CD14-positive monocyte (primary cell): ENCODE measurements at regions not wholly inside any gene's neighbourhood (a gene's known extent, or its start where the extent isn't known, plus 50 kb on each side); places are given as distances from the start of the nearest gene placed in this dataset.

ENCODE experiments used
- DNase-seq, 3 donors: peaks; one replicate each; pipeline ENCODE4 v3.0.0-alpha.2; 2011 to 2022
- H2AFZ ChIP-seq: 2 replicates; pipeline ENCODE4 v1.6.0; 2012; ENCODE audit warnings: mild to moderate bottlenecking, low read depth, low read length, inconsistent platforms; ENCODE audit not compliant: insufficient read depth, poor library complexity, severe bottlenecking
- H3K27ac ChIP-seq, 2 donors: 1 replicate in 1 of 2; 2 replicates in 1 of 2; pipeline ENCODE4 v1.5.1; 2012 to 2013; ENCODE audit warnings: low read length in 2 of 2, control low read depth in 1 of 2, inconsistent platforms in 1 of 2, low read depth in 1 of 2, mild to moderate bottlenecking in 1 of 2
- H3K27me3 ChIP-seq, 2 donors: one replicate each; pipeline versions ENCODE4 v1.6.0 to v1.6.1; 2011 to 2013; ENCODE audit warnings: low read length in 2 of 2; ENCODE audit not compliant: control insufficient read depth in 2 of 2, insufficient read depth in 2 of 2
- H3K36me3 ChIP-seq, 2 donors: replicated peaks in 1 of 2; 1 replicate in 1 of 2; 2 replicates in 1 of 2; pipeline versions ENCODE4 v1.5.1 to v1.6.1; 2012 to 2013; ENCODE audit warnings: low read length in 2 of 2, control low read depth in 1 of 2, inconsistent platforms in 1 of 2, mild to moderate bottlenecking in 1 of 2; ENCODE audit not compliant: insufficient read depth in 2 of 2, control insufficient read depth in 1 of 2
- H3K4me1 ChIP-seq, 2 donors: 1 replicate in 1 of 2; 2 replicates in 1 of 2; pipeline versions ENCODE4 v1.5.1 to v1.6.1; 2012 to 2013; ENCODE audit warnings: low read length in 2 of 2, control low read depth in 1 of 2, inconsistent platforms in 1 of 2, mild to moderate bottlenecking in 1 of 2, moderate library complexity in 1 of 2; ENCODE audit not compliant: insufficient read depth in 2 of 2, control insufficient read depth in 1 of 2
- H3K4me2 ChIP-seq: replicated peaks from 2 replicates; pipeline ENCODE3; 2012; ENCODE audit warnings: low read length, moderate library complexity, mild to moderate bottlenecking; ENCODE audit not compliant: poor library complexity, severe bottlenecking; ENCODE audit errors: extremely low read depth
- H3K4me3 ChIP-seq, 3 experiments: fragments of 200-600 bp in 1 of 3; sonication (generic) in 1 of 3; replicated peaks in 1 of 3; 1 replicate in 2 of 3; 2 replicates in 1 of 3; pipeline ENCODE4 v1.5.1; 2011 to 2013; ENCODE audit warnings: low read length in 3 of 3, mild to moderate bottlenecking in 3 of 3, control low read depth in 2 of 3, low read depth in 2 of 3, inconsistent platforms in 1 of 3, moderate library complexity in 1 of 3
- H3K79me2 ChIP-seq: 2 replicates; pipeline ENCODE4 v1.6.0; 2012; ENCODE audit warnings: mild to moderate bottlenecking, control low read depth, inconsistent platforms, low read length, moderate library complexity; ENCODE audit not compliant: insufficient read depth
- H3K9ac ChIP-seq: 2 replicates; pipeline ENCODE4 v1.6.0; 2017; ENCODE audit warnings: low read length, mild to moderate bottlenecking; ENCODE audit not compliant: insufficient read depth, poor library complexity, severe bottlenecking
- H3K9me3 ChIP-seq, 2 donors: replicated peaks in 1 of 2; 1 replicate in 1 of 2; 2 replicates in 1 of 2; pipeline versions ENCODE4 v1.5.1 to v1.6.1; 2012 to 2013; ENCODE audit warnings: low read length in 2 of 2, control low read depth in 1 of 2; ENCODE audit not compliant: control insufficient read depth in 1 of 2, insufficient read depth in 1 of 2
- H4K20me1 ChIP-seq: 2 replicates; pipeline ENCODE4 v1.6.0; 2012; ENCODE audit warnings: mild to moderate bottlenecking, low read length, control low read depth, moderate library complexity; ENCODE audit not compliant: insufficient read depth
- H3K27ac Mint-ChIP-seq, 7 donors: one replicate each; pipeline ENCODE4 v1.8.0; 2020; ENCODE audit warnings: mild to moderate bottlenecking in 7 of 7, mixed read lengths in 7 of 7, moderate library complexity in 6 of 7, inconsistent platforms in 2 of 7
- H3K27me3 Mint-ChIP-seq, 3 donors: one replicate each; pipeline ENCODE4 v1.8.0; 2021 to 2022; ENCODE audit warnings: low read depth in 3 of 3, mild to moderate bottlenecking in 3 of 3, mixed read lengths in 3 of 3, moderate library complexity in 3 of 3, inconsistent platforms in 1 of 3
- H3K36me3 Mint-ChIP-seq, 2 donors: one replicate each; pipeline ENCODE4 v1.8.0; 2020; ENCODE audit warnings: mixed read lengths in 2 of 2, inconsistent platforms in 1 of 2, mild to moderate bottlenecking in 1 of 2
- H3K4me1 Mint-ChIP-seq: one replicate; pipeline ENCODE4 v1.8.0; 2020; ENCODE audit warnings: mild to moderate bottlenecking, mixed read lengths
- H3K4me3 Mint-ChIP-seq, 2 donors: one replicate each; pipeline ENCODE4 v1.8.0; 2020; ENCODE audit warnings: mild to moderate bottlenecking in 2 of 2, mixed read lengths in 2 of 2, moderate library complexity in 1 of 2
- H3K9me3 Mint-ChIP-seq, 7 donors: one replicate each; pipeline ENCODE4 v1.8.0; 2020 to 2022; ENCODE audit warnings: mixed read lengths in 7 of 7, mild to moderate bottlenecking in 6 of 7, moderate library complexity in 6 of 7, inconsistent platforms in 2 of 7
- WGBS: methylation state at CpG from one replicate; pipeline ENCODE4 v1.1.5; 2013; ENCODE audit warnings: missing lambda C conversion rate; ENCODE audit not compliant: insufficient coverage; 5-methylcytosine and 5-hydroxymethylcytosine counted together
- intact Hi-C, 2 donors: fragments of 100-400 bp; cut with micrococcal nuclease; formaldehyde crosslinking; loops; one replicate each; pipeline versions ENCODE4 v1.15.0 to v1.15.1; 2023
- TF ChIP-seq, protein P1 (sequence below): fragments of 200-600 bp; IDR thresholded peaks from one replicate; pipeline ENCODE4 v1.8.0; 2022; ENCODE audit warnings: antibody characterized with exemption, mild to moderate bottlenecking

GRCh38 chr7:116363637-116364432 is 135.7 kb upstream of the CAV2 start:
- H3K4me3 Mint-ChIP-seq, result no peak overlapping the region
- intact Hi-C loops, result no loop called here
- no peaks in the 10 kb centered on the region for H3K4me1 ChIP-seq
- H3K4me3 ChIP-seq, result no peak overlapping the region
- H3K27me3 Mint-ChIP-seq, result no peaks in the 10 kb centered on the region
- H3K9me3 Mint-ChIP-seq, result peaks cover 0 to 8% (median 4%) of the 10 kb centered on the region in 7 donors
- H3K36me3 ChIP-seq, result no peaks in the 10 kb centered on the region
- no peak overlapping the region for H3K9ac ChIP-seq
- no peak for DNase-seq
- no peak overlapping the region for H3K4me2 ChIP-seq
- H3K27me3 ChIP-seq, result no peaks in the 10 kb centered on the region
- TF ChIP-seq, protein P1, sequence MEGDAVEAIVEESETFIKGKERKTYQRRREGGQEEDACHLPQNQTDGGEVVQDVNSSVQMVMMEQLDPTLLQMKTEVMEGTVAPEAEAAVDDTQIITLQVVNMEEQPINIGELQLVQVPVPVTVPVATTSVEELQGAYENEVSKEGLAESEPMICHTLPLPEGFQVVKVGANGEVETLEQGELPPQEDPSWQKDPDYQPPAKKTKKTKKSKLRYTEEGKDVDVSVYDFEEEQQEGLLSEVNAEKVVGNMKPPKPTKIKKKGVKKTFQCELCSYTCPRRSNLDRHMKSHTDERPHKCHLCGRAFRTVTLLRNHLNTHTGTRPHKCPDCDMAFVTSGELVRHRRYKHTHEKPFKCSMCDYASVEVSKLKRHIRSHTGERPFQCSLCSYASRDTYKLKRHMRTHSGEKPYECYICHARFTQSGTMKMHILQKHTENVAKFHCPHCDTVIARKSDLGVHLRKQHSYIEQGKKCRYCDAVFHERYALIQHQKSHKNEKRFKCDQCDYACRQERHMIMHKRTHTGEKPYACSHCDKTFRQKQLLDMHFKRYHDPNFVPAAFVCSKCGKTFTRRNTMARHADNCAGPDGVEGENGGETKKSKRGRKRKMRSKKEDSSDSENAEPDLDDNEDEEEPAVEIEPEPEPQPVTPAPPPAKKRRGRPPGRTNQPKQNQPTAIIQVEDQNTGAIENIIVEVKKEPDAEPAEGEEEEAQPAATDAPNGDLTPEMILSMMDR, result no peak
- H3K27ac Mint-ChIP-seq, result no peak overlapping the region
- H4K20me1 ChIP-seq, result no peaks in the 10 kb centered on the region
- no CpG with 5 or more reads among the region's 9 CpGs for WGBS
- no peaks in the 10 kb centered on the region for H3K79me2 ChIP-seq
- H3K36me3 Mint-ChIP-seq, result no peaks in the 10 kb centered on the region
- no peak overlapping the region for H2AFZ ChIP-seq
- peaks cover 0 to 5% of the 10 kb centered on the region in 2 donors for H3K9me3 ChIP-seq
- H3K27ac ChIP-seq, result no peak overlapping the region
- H3K4me1 Mint-ChIP-seq, result no peaks in the 10 kb centered on the region

GRCh38 chr7:116364469-116364868 is 135.1 kb upstream of the CAV2 start:
- Histone ChIP-seq H3K9me3 (peaks cover 0 to 5% of the 10 kb centered on the region in 2 donors), H2AFZ (no peak overlapping the region)
- no peaks in the 10 kb centered on the region for H3K36me3 Mint-ChIP-seq

More at GRCh38 chr7:116364469-116364868, 135.1 kb upstream of the CAV2 start:
- H3K27me3 ChIP-seq, result no peaks in the 10 kb centered on the region
- TF ChIP-seq, protein P1, result no peak
- Mint-ChIP-seq H3K27ac (no peak overlapping the region), H3K4me1 (no peaks in the 10 kb centered on the region), H3K4me3 (no peak overlapping the region), H3K9me3 (peaks cover 0 to 8% (median 3%) of the 10 kb centered on the region in 7 donors), H3K27me3 (no peaks in the 10 kb centered on the region)
- H3K36me3 ChIP-seq, result no peaks in the 10 kb centered on the region
- no CpG with 5 or more reads among the region's 2 CpGs for WGBS
- H3K4me2 ChIP-seq, result no peak overlapping the region
- no peaks in the 10 kb centered on the region for H3K4me1 ChIP-seq
- no peak for DNase-seq
- no peaks in the 10 kb centered on the region for H3K79me2 ChIP-seq
- no peak overlapping the region for H3K4me3 ChIP-seq
- no peaks in the 10 kb centered on the region for H4K20me1 ChIP-seq
- intact Hi-C loops, result no loop called here
- no peak overlapping the region for H3K9ac ChIP-seq
- H3K27ac ChIP-seq, result no peak overlapping the region
